ENCODE measurements at regions not wholly inside any gene's neighbourhood (a gene's known extent, or its start where the extent isn't known, plus 50 kb on each side); places are given as distances from the start of the nearest gene placed in this dataset.

GRCh38 chr13:90032313-90032712 is 1315.2 kb upstream of the MIR17HG start:
- TF ChIP-seq, protein P1, sequence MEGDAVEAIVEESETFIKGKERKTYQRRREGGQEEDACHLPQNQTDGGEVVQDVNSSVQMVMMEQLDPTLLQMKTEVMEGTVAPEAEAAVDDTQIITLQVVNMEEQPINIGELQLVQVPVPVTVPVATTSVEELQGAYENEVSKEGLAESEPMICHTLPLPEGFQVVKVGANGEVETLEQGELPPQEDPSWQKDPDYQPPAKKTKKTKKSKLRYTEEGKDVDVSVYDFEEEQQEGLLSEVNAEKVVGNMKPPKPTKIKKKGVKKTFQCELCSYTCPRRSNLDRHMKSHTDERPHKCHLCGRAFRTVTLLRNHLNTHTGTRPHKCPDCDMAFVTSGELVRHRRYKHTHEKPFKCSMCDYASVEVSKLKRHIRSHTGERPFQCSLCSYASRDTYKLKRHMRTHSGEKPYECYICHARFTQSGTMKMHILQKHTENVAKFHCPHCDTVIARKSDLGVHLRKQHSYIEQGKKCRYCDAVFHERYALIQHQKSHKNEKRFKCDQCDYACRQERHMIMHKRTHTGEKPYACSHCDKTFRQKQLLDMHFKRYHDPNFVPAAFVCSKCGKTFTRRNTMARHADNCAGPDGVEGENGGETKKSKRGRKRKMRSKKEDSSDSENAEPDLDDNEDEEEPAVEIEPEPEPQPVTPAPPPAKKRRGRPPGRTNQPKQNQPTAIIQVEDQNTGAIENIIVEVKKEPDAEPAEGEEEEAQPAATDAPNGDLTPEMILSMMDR (conservative IDR thresholded peaks at IDR 0.05; ENCODE audit: low read depth, low read length), result no peak
- TF ChIP-seq EZH2 (IDR thresholded peaks at IDR 0.05; ENCODE audit: borderline replicate concordance, low read depth, low read length, poor library complexity, severe bottlenecking), result no peak

Data from A673 (cell line).